Fibroblast of peridontal ligament (primary cell): ENCODE measurements at regions not wholly inside any gene's neighbourhood (a gene's known extent, or its start where the extent isn't known, plus 50 kb on each side); places are given as distances from the start of the nearest gene placed in this dataset.

Experiments
- DNase-seq: peaks from one replicate; pipeline ENCODE4 v3.0.0-alpha.2; 2010; ENCODE audit errors: extremely low read depth

DNA sequence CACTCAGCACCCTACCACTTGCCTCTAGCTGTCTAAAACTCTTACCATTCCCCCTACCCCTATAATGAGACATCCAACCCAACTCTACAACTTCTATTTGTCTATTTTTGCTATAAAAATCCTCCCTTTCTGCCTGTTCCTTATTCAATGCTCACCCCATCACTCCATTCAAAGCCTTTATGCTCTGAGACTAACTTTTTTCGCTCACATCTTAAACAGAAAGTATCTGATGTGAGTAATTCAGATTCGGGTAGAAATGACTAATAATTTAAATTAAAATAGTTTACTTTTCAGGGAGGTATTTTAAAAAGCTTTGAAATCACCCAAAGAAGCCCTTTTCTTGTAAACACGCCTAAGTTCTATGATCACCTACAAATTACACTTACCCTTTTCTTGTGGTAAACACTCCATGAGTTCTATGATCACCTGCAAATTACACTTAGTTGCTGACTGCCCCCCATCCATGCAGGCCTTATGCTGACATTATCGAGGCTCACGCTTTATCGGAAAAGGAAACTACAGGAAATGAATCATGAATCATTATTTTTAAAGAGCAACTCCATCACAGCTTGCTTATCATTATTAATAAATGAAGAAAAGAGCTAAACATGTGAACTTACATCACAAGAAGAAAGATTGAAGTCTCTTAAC is 168.7 kb upstream of the PPP1R2C start:
- DNase-seq = no peak

DNA sequence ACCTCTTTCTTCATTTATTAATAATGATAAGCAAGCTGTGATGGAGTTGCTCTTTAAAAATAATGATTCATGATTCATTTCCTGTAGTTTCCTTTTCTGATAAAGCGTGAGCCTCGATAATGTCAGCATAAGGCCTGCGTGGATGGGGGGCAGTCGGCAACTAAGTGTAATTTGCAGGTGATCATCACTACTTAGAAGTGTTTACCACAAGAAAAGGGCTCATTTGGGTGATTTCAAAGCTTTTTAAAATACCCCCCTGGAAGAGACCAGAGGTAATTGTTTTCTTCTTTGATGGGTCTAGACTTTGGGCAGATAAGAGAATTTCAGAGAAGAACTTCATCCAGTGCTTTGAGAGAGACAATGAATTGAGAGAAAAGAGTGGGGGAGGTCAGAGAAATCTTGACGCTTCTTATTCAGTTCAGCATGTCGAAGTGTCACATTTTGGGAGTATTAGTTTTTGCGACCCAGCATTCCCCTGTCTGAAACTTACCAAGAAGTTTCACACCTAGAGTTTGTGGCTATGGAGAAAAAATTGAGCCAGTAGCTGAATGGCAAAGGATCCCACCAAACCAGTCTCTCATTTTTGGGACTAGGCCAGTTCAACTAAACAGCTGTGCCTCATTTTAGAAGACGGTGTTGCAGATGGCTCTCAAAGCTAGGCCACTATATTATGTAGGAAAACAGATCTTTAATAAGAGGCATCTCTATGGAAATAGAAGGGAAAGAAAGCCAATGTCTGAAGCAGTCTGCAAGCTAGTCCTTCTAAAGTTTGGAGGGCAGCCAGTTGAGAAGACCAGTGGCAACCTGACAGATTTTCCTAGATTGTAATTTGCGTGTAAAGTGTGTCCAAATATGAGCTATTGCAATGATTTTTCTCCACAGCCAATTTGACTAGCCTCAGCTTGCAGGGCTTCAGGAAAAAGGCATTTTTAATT is 171.0 kb upstream of the PPP1R2C start:
- DNase-seq = no peak

DNA sequence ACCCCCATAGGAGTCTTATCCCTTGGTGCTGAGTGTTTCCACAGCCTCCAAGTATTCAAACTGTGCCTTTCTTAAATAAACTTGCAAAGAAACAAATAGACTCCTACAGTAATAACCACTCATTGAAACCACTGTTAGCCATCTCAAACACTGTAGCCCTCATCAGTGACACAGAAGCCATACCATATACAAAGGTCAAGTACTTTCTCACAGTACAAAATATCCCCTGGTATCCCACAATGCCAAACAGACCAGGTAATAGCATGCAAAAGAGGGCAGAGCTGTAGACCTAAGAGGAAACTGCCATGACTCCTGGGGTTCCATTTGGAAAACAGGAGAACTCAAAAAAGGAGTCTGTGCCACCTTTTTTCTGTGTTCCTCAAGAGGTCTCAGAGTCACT is 173.8 kb upstream of the PPP1R2C start:
- no peak for DNase-seq

DNA sequence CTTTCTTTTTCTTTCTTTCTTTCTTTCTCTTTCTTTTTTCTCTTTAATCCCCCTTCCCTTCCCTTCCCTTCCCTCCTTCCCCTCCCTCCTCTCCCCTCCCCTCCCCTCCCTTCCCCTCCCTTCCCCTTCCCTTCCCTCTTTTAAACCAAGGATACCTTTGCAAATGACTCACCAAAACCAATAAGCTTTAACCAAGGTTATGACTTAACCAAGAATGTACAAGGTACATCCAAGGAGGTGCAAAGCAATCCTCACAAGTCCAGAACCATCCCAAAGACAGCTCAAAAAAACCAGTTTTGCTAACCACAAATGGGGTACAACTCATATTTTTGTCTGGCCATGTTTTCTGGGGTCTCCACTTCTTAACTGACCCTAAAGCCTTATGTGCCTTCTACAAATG is 174.7 kb upstream of the PPP1R2C start:
- DNase-seq = no peak

DNA sequence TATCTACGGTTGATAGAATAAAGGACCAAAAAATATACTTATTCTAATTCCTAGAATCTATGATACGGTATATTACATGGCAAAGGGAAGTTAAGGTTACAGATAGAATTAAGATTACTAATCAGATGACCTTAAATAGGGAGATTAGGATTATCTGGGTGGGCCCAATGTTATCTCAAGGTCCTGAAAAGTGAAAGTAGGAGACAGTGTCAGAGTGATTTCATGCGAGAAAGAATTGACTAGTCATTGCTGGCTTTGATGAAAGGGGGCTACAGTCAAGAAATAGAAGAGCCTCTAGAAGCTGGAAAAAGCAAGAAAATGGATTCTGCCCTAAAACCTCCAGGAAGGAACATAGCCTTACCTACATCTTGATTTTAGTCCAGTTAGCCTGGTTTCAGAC is 176.9 kb upstream of the PPP1R2C start:
- no peak for DNase-seq

DNA sequence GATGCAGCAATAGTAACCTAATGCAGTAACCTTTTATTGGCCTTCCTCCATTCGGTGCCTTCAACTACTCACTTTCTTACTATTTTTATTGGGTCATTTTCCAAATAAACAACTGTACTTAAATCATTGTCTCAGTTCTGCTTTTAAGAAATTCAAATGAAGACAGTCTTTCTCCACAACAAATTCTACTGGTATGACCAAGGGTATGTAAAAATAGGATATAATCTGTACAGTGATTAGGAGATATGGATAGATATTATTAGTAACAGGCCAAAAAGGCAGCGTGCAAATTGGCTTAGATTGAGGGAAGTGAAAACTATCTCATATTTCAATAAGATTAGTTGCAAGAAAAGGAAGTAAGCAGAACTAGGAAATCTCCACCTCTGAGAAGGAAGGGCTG is 177.4 kb upstream of the PPP1R2C start:
- no peak for DNase-seq

DNA sequence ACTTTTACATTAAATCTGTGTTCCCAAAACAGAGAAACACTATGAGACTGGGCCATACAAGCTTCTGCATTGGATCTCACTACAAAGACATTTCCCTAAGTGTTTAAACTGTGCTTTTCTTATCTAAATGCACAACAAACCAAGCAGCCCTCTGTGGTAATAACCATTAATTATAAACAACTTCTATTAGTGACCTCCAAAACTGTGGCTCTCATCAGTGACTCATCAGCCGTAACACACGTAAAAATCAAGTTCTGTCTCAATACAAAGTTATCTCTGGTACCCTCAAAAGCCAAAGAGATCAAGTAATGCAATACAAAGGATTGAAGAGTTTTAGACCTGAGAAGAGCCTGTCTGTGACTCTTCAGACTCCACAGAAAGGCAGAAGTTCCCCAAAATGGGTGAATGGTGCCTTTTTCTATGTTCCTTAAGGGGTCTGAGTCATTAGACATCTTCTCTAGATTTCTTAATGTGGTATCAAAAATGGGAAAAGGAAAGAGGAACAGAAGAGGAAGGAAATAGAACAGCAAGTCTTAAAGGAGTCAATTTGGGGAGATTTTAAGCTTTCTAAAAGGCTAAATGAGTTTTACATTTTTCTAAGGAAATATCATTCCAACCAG is 189.8 kb upstream of the PPP1R2C start:
- no peak for DNase-seq

DNA sequence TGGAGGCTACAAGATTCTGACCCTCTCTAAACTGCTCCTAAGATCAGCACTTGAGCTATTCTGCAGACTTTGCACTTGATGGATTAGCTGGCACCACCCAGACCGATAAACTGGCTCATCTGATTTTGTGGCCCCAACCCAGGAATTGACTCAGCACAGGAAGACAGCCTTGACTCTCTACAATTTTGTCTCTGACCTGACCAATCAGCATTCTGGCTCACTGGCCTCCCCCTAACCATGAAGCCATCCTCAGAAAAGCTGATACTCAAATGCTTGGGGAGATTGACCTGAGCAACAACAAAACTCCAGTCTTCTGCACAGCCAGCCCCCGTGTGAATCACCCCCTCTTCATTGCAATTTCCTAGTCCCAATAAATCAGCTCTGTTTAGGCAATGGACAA is 195.4 kb upstream of the PPP1R2C start:
- DNase-seq = no peak

DNA sequence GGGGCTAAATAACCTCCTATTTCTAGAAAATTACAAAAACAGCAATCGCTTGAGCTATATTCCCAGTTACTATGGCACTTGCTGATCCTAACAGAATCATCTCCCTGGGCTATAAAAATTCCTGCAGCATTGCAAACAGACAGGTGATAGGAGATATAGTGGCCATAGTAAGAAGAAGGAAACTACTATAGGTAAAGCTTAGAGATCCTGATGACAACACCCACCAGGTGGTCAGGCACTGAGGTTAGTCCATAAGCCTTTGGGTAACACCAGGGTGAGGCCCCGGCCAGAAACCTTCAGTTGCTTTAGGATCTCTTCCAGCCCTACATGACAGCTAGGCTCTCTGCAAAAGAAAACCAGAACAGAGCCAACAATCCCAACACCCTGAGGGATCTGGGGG is 197.9 kb upstream of the PPP1R2C start:
- DNase-seq = no peak

DNA sequence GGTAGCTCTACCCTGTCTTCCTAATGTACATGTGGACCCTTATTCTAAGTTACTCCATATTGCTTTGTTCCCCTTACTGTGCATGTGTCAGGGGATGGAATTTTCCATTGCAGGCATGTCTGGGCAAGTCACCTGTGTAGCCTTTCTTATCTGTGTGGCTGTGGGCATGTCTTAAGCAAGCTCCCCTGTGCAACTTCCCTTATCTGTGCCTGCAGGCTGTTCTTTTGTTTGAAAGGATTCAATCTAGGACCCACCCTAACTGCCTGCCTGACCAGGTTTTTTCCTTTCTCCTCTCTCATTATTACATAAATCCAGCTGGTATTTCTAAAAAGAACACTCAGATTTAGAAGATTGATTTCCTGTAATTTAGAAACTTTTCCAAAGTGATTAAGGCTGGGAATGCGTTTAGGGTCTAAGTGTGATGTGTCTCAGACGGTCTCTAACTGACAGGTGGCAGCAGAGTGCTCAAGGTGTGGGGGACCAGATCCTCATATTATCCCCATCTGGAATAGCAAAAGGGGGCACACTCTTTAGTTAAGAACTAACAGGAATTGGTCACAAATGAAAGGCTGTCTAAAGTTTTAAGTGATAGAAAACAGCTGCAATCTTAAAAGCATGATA is 198.9 kb upstream of the PPP1R2C start:
- DNase-seq = no peak

DNA sequence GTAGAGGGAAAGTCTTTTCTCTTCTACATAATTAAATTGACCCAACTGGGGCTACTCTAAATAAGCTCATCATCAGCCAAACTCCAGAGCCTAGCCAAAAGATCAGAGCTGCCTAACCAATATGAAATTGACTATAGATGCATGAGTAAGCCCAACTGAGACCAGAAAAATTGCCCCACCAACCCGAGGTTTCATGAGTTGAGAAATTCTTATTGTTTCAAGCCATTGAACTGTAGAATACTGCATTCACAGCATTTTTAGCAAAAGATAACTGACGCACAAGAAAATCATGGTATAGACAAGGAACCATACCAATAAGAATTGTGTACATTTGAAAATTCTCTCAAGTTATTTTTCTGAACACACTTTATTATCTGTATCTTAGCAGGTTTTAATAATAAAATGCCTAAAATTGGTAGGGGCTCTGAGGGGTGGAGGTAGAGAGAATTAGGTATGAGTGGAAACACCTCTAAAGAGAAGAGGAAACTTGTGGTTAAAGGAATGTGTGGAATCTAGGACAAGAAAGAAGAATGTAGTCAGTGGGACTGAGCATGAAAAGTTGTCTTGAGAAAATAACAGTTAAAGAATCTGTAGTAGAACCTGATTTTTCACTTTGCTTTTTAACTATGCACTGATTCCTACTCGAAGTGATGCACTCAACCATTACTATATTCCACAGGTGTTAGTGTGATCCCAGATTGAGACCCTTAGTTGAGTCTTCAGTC is 200.9 kb upstream of the PPP1R2C start:
- DNase-seq = no peak

DNA sequence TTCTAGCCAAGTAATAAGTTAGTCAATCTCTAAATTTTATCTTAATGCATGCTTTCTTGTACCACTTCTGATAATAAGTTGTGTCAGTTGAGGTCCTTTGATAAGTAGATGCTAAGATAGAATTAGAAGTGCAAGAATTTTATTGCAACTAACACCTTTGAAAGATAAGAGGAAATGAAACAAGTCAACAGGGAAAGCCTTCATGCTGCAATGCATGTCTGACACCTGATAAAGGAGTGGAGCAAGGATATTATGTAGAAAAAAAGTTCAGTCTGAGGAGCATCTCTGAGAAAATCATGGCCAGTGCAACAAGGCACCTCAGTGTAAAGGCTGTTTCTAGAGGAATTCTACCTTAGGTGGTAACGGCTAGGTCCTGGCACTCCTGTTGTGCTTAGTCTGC is 210.7 kb upstream of the PPP1R2C start:
- no peak for DNase-seq

DNA sequence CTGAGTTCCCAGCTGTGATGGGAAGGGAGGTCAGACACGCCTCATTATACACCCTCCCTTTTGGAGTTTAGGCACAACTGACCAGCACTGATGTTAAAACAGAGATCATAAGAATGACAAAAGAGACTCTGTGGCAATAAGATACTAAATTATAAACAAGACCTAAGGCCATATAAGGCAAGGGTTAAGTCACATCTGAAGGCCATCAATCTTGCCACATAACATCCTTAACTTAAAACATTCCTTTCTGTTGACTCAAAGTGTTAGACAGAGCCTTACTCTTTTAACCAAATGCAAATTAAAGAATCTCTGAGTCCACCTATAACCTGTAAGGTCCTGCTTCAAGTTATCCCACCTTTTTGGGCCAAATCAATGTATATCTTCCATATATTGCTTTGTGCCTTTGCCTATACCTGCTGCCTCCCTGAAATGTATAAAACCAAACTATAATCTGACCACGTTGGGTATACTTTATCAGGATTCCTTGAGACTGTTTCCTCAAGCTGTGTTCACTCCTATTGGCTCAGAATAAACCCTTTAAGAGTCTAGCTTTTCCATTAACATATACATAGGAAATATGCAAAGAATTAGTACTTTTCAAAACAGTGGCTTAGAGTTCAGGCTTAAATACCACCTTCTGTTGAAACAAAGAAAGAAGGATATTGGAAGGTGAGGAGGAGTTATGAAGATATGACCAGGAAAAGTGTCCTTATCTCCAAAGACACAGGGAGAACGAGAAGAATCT is 214.4 kb upstream of the PPP1R2C start:
- DNase-seq = no peak

DNA sequence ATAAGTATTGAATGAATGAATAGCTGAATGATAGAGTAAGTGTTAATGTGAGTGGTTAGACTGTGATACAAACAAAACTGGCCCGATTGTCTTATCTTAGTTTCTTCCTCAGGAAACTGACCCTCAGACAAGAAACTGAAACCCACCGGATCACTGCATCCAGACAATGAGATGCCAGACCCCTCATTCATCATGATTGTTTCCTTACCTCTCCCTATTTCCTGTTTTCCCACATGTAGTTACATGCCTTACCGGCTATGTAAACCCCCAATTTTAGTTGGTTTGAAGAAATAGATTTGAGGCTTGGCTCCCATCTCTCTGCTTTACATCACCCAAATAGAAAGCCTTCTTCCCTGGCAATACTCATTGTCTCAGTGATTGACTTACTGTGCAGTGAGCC is 218.9 kb upstream of the PPP1R2C start:
- no peak for DNase-seq

DNA sequence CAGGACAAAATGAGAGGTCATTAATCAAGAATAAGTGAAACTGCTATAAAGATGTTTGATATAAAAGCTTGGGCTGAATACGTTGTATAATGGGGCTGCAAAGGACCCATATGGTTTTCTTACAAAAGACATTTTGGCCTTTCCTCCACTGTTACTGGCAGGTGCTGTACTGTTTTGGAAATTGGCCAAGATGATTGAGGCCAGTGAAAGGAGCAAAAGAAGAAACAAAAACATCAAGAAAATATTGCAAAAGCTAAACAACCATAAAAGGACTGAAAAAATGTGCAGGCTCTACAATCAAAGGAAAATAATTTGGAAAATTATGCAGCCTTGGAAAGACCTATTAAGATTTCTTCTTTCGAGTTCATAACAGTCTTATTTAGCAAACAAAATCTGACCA is 222.2 kb upstream of the PPP1R2C start:
- no peak for DNase-seq

DNA sequence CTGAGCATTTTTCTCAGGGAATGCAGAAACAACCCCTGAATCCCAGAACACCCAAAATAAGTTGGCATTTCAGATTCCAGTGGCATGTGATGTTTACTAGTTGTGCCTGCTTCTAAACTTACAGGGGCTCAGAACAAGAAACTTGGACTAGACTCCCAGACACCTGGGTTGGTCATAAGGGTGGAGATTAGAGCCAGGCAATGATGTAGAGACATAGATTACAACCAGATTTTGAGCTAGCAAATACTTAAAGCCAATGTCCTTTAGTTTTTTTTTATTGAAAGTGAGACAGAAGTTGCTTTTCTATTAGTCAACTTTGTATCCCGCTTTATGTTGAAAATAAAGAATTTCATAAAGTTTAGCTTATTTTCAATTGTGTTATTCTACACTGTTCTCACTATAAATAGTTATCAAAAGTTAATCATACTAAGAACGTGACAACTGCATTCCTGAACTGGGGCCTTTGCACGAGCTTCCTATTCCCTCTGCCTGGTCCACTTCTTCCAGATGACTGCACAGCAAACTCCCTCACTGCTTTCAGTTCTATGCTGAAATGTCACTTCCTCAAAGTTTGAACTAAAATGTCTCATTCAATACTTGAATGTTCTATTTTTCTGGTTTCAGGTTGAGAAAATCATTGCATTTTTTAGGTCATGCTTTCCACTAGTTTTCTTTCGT is 224.7 kb upstream of the PPP1R2C start:
- DNase-seq = no peak

DNA sequence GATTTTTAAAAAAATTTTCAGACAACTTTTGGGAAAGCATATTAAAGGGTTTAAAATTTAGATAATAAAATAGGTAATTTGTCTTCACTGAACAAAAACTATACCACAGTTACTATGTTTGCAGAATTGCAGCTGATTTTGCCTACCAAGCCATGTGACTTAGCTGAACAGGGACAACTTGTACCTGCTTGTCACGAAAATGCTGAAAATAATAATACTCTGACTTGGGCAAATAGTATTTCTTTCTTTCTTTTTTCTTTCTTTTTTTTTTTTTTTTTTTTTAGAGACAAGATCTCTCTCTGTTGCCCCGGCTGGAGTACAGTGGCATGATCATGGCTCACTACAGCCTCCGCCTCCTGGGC is 225.2 kb upstream of the PPP1R2C start:
- DNase-seq = no peak

DNA sequence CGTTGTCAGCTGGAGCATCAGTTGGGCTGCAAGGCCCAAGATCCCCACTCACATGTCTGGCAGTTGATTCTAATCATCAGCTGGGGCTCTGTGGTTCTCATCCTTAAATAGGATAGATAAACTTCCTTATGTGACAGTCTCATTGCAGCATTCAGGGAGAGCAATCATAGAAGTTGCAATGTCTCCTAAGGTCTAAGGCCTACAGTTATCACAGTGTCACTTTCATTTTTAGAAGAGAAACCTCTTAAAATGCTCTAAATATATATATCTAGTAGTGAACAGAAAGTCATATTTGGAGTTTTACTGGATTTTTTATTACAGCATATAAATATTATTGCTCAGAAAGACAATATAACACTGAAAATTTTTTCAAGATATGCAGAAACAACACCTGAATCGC is 226.0 kb upstream of the PPP1R2C start:
- no peak for DNase-seq

DNA sequence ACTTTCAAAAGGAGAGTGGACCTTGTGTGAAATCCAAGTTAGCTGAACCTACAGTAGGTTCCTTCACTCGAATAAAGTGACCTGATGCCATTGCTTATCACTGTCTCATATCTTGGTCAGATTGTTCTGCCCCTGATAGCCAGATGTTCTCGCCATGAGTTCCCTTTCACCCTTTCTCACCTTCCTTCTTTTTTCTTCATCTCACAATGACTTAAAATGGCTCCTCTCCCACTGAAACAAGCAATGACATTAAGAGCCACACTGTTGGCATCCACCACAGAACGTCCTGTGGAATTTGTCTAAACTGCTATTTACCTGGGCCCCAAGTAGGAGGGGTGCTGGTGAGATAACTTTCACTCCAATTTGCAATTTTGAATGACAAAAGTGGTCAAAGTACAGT is 227.6 kb upstream of the PPP1R2C start:
- DNase-seq = no peak

DNA sequence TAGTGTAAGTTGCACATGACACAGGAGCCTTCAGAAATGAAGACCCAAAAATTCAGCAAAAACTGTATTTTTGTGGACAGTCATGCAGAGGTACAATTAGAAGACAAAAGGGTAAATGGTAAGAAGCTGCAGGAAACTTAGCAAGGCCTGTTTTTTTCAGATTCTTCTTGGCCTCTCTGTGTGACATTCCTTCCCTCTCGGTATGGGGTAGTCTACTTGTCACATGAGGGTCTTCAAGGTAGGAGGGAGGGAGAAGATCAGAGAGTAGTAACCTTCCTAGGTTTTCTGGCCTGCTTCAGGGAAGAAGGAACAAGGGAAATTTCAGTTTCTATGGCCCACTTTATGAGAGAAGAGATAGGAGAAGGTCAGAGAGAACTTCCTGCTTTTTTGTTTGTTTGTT is 230.4 kb upstream of the PPP1R2C start:
- DNase-seq = no peak

DNA sequence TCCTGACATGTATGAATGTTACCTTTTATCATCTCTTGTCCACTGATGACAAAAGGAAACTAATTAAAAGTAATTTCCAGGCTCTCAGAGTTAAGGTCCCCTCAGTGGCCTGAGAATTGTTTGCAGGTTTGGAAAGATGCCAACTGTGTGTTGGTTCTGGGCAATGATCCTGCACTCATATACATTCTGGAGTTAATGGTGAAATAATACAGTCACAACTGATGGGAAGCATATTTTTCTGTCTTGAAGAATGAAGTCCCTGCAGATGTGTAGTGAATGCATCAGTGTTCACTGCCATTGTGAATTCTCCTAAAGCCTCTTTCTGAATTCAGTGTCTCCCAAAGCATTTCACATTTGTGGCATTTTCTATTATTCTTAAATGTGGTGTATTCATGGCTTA is 238.1 kb upstream of the PPP1R2C start:
- no peak for DNase-seq
